Activated CD4-positive, alpha-beta T cell treated with anti-CD3 and anti-CD28 coated beads, Interleukin-10, Interleukin-2, amounts not matched to agents 100 ng/mL and 50 ng/mL, durations not matched to agents 16 hours and 8 hours (primary cell): ENCODE measurements at regions not wholly inside any gene's neighbourhood (a gene's known extent, or its start where the extent isn't known, plus 50 kb on each side); places are given as distances from the start of the nearest gene placed in this dataset.

Experiments used
- DNase-seq: peaks from one replicate; pipeline ENCODE4 v3.0.0-alpha.2; 2020

GRCh38 chr5:3736926-3737325, 141.3 kb downstream of the IRX1 start:
- no peak for DNase-seq

DNA sequence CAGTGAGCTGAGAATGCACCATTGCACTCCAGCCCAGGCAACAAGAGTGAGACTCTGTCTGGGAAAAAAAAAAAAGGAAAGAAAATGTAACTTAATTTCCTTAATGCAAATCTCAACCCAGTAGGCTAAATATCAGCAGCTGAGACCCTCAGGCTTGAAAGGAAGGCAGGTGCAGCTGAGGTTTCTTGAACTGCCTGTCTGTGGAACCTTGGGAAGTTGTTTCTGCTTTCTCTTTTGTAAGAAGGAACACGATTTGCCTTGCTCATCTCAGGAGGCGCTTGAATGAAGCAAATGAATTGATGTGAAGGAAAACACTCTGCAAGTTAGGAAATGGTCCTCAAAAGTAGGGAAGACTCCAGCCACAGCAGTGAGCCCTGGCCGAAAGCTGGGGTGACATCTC, 143.3 kb downstream of the IRX1 start:
- no peak for DNase-seq

DNA sequence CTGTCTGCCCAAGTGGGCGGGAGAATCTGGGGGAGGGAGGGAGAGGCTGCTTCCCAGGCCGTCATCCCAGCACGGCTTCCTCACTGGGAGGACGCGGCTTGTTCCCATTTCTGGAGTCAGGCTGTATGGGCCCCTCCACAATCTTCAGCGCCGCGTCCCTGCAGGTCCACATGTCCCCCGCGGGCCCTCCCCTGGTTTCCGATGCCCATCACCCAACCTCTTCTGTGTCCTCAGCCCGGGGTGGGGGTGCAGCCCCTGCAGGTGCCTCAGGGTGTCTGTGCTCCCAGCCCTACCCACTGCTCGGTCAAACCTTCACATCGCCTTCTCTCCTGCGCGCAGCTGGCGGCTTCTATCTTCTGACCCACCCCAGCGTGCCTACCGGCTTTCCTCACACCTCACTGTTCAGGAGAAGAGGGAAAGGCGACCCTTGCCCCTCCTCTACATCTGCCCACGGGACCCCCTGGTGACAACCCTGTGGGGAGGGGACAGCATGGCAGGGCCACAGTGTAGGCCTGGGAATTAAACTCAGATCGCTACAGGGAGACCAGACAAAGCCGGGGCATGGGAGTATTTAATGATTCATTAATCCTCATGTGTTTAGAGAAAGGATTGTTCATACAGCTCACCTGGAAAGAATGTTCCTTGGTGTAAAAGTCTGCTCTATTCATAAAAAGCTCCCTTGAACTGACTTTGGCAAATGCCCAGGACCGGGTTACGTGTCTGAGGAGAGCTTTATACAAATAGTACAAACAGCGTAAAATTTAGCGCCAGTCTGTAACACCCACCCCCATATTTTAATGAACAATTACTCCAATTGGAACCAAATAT, 145.1 kb downstream of the IRX1 start:
- DNase-seq, result no peak

DNA sequence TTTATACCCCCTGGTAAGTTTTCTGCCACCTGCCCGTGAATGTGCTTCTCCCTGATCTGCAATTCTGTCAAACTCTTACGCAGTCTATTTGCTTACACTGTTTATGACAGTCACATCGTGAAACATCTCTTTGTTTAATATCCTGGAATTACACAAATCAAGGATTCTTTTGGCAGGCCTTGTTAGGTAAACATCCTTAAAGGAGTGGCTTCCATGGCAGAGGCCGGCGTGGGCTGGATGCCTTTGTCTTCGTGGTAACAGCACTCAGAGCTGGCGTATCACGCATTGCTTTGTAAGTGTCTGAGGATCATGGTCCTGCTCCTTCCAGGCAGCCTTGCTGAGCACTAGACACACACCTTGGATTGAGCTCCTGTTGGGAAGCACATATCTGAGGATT, 145.7 kb downstream of the IRX1 start:
- no peak for DNase-seq

GRCh38 chr5:3742750-3743149, 147.1 kb downstream of the IRX1 start:
- DNase-seq, result no peak

DNA sequence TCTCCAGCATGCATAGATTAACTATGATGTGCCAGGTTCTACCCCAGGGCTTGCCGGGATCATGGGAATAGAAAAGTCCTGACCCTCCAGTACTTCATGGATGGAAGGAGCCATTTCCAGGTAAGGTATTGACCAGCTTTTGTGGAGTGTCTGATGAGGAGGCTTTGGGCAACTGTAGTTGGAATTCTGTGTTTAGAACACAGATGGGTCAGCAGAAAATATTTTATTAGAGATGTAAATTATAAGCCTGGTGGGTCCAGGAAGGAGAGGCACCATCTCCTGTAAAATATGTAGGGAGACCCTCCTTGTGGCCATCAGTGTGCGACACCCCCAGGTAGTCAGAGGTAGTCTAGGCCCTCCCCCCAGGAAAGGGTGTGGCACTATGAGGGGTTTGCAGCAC, 156.2 kb downstream of the IRX1 start:
- no peak for DNase-seq

- no peak for DNase-seq
These were observed 182.4 kb downstream of the IRX1 start for GRCh38 chr5:3778000-3778550.

- no peak for DNase-seq
These were observed 183.3 kb downstream of the IRX1 start for GRCh38 chr5:3778945-3779344.

- no peak for DNase-seq
These were observed 184.6 kb downstream of the IRX1 start for GRCh38 chr5:3780278-3780677.

- no peak for DNase-seq
These were observed 185.3 kb downstream of the IRX1 start for GRCh38 chr5:3780907-3781306.

DNA sequence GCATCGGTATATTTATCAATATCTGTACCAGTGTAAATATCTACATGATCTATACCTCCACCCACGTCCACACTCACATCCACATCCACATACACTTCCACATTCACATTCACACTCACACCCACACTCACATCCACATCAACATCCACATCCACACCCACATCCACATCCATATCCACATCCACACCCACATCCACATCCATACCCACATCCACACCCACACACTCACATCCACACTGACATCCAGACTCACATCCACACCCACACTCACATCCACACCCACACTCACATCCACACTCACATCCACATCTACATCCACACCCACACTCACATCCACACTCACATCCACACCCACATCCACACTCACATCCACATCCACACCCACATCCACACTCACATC, 189.2 kb downstream of the IRX1 start:
- DNase-seq, result no peak

DNA sequence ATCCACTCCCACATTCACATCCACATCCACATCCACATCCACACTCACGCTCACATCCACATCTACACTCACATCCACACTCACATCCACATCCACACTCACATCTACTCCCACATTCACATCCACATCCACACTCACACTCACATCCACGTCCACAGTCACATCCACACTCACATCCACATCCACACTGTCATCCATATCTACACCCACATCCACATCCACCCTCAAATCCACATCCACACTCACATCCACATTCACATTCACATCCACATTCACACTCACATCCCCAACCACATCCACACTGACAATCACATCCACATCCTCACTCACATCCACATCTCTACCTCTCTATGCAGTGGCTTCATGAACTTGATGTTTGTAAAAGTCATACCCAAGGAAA, 190.5 kb downstream of the IRX1 start:
- DNase-seq, result no peak

GRCh38 chr5:3786891-3787430, 191.3 kb downstream of the IRX1 start:
- DNase-seq, result no peak

GRCh38 chr5:3787604-3788003, 192.0 kb downstream of the IRX1 start:
- DNase-seq, result no peak

GRCh38 chr5:3789519-3790193, 194.0 kb downstream of the IRX1 start:
- no peak for DNase-seq

- DNase-seq, result no peak
These were observed 197.5 kb downstream of the IRX1 start for GRCh38 chr5:3793162-3793561.

- no peak for DNase-seq
These were observed 199.0 kb downstream of the IRX1 start for GRCh38 chr5:3794611-3795010.

DNA sequence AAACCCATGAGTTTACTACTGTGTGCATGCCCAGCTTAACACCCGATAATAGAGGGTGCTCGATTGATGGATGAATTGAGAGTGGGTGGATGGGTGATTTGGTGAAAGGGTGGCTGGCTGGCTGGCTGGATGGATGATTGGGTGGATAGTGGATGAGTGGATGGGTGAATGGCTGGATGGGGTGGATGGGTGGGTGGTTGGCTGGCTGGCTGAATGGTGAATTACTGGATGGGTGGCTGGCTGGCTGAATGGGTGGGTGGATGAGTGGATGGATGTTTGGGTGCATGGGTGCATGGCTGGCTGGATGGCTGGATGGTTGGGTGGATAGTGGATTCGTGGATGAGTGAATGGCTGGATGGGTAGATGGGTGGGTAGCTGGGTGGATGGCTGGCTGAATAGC, 201.1 kb downstream of the IRX1 start:
- no peak for DNase-seq

GRCh38 chr5:3801967-3802366, 206.3 kb downstream of the IRX1 start:
- no peak for DNase-seq

GRCh38 chr5:3809455-3809854, 213.8 kb downstream of the IRX1 start:
- no peak for DNase-seq

DNA sequence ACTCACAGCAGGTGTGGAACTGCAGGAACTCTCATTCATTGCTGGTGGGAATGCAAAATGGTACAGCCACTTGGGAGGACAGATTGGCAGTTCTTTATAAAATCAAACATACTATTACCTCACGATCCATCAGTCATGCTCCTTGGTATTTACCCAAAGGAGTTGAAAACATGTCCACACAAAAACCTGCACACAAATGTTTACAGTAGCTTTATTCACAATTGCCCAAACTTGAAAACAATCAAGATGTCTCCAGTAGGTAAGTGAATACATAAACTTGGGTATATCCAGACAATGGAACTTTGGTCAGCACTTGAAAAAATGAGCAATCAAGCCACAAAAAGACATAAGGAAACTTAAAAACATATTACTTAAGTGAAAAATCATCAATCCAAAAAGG, 215.5 kb downstream of the IRX1 start:
- no peak for DNase-seq

GRCh38 chr5:3818624-3819023, 223.0 kb downstream of the IRX1 start:
- no peak for DNase-seq

- no peak for DNase-seq
These were observed 230.2 kb downstream of the IRX1 start for GRCh38 chr5:3825531-3826451.
